ENCODE measurements at regions not wholly inside any gene's neighbourhood (a gene's known extent, or its start where the extent isn't known, plus 50 kb on each side); places are given as distances from the start of the nearest gene placed in this dataset.

GRCh38 chr19:23855676-23856075 lies 59.0 kb upstream of the ZNF726 start:
- no peak for DNase-seq (ENCODE audit: low read depth in 4 of 4, low spot score in 2 of 4)

GRCh38 chr19:23851966-23852365 lies 62.7 kb upstream of the ZNF726 start:
- DNase-seq (ENCODE audit: low read depth in 4 of 4, low spot score in 2 of 4) = no peak

GRCh38 chr19:23832717-23833327 lies 74.1 kb upstream of the ZNF681 start:
- no peak for DNase-seq (ENCODE audit: low read depth in 4 of 4, low spot score in 2 of 4)

- DNase-seq (ENCODE audit: low read depth in 4 of 4, low spot score in 2 of 4) = no peak
These were observed 65.3 kb upstream of the ZNF681 start for GRCh38 chr19:23823952-23824389.

GRCh38 chr19:23822735-23823134 lies 64.0 kb upstream of the ZNF681 start:
- DNase-seq (ENCODE audit: low read depth in 4 of 4, low spot score in 2 of 4) = no peak

- peak in 1 of 4 donors; percentile 39 for DNase-seq (ENCODE audit: low read depth in 4 of 4, low spot score in 2 of 4)
These were observed 58.8 kb upstream of the ZNF681 start for GRCh38 chr19:23817519-23817918.

- no peak for DNase-seq (ENCODE audit: low read depth in 4 of 4, low spot score in 2 of 4)
These were observed 51.8 kb upstream of the ZNF681 start for GRCh38 chr19:23810496-23810895.
